ENCODE measurements at regions not wholly inside any gene's neighbourhood (a gene's known extent, or its start where the extent isn't known, plus 50 kb on each side); places are given as distances from the start of the nearest gene placed in this dataset.

GRCh38 chr13:87122551-87122950, 548.6 kb upstream of the SLITRK5 start:
- TF ChIP-seq CTCF (IDR thresholded peaks at IDR 0.05): no peak
- TF ChIP-seq ZFX (IDR thresholded peaks at IDR 0.05; ENCODE audit: borderline replicate concordance): no peak

Data from 22Rv1 (cell line).